ENCODE measurements at regions not wholly inside any gene's neighbourhood (a gene's known extent, or its start where the extent isn't known, plus 50 kb on each side); places are given as distances from the start of the nearest gene placed in this dataset.

DNA sequence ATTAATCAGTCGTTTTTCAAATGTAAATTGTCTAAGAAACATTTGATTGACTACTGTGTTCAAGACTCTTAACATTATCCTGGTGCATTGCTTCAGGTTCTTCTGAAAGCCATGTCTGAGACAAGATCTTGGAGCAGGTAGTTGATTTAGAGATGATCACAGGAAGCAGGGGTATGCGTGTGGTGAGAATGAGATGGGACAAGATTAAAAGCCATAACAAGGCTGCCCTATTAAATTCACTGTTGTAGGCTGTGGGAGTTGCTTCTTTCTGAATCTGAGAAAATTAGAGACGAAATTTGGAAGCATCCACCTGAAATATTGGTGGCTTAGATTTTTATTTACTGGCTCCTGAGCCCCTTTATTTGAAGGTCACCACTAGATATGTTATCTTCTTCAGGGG is 687.4 kb upstream of the SLITRK6 start:
- TF ChIP-seq EP300 (IDR thresholded peaks at IDR 0.05; ENCODE audit: borderline replicate concordance) = no peak
- TF ChIP-seq FOXM1 (IDR thresholded peaks at IDR 0.05; ENCODE audit: borderline replicate concordance, low read depth) = no peak
- TF ChIP-seq EGR1 (IDR thresholded peaks at IDR 0.05) = no peak
- no peak for TF ChIP-seq TEAD4 (IDR thresholded peaks at IDR 0.05)
- no peak for TF ChIP-seq CEBPB (IDR thresholded peaks at IDR 0.05)
- TF ChIP-seq, protein P1, sequence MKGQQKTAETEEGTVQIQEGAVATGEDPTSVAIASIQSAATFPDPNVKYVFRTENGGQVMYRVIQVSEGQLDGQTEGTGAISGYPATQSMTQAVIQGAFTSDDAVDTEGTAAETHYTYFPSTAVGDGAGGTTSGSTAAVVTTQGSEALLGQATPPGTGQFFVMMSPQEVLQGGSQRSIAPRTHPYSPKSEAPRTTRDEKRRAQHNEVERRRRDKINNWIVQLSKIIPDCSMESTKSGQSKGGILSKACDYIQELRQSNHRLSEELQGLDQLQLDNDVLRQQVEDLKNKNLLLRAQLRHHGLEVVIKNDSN (IDR thresholded peaks at IDR 0.05) = no peak
- no peak for TF ChIP-seq RAD21 (IDR thresholded peaks at IDR 0.05; ENCODE audit: low read depth)

DNA sequence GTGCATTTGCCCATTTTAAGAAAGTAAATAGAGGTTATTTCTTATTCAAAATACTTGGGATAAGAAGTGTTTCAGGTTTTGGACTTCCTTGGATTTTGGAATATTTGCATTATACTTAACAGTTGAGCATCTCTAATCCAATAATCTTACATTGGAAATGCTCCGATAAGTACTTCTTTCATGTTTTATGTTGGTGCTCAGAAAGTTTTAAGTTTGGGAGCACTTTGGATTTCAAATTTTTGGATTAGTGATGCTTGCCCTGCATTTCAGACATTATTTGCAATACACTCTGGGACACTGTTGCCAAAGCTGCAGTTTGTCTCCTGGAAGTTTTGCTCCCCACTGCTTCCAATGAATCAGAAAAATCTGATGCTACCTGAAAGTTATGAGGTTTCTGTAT is 691.9 kb upstream of the SLITRK6 start:
- TF ChIP-seq, protein P1 (IDR thresholded peaks at IDR 0.05) = no peak
- no peak for TF ChIP-seq TAF1 (IDR thresholded peaks at IDR 0.05; ENCODE audit: low read depth)
- TF ChIP-seq, protein P2, sequence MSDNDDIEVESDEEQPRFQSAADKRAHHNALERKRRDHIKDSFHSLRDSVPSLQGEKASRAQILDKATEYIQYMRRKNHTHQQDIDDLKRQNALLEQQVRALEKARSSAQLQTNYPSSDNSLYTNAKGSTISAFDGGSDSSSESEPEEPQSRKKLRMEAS (IDR thresholded peaks at IDR 0.05) = no peak

DNA sequence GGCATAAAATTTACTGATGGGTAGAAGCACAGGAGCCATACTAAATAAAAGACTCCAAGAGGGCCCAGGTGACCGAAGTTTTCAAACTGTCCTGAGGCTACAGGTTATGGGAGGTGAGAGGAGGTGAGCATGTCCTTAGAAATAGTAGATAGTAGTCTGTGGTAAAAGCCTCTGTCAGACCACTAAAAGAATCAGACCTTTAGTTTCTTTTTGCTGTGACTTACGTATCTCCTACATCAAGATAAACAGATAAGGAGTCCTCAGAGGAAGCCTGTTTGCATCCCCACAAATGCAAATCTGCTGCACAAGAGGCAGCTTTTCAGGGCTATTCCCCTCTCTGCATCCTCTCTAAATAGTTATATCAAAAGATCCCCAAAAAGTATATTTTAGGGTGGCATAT is 711.6 kb upstream of the SLITRK6 start:
- no peak for TF ChIP-seq CREB1 (IDR thresholded peaks at IDR 0.05; ENCODE audit: low read depth)
- TF ChIP-seq RAD21 (IDR thresholded peaks at IDR 0.05; ENCODE audit: low read depth) = no peak
- TF ChIP-seq, protein P1 (IDR thresholded peaks at IDR 0.05) = no peak
- TF ChIP-seq, protein P2 (IDR thresholded peaks at IDR 0.05) = no peak
- TF ChIP-seq EP300 (IDR thresholded peaks at IDR 0.05; ENCODE audit: borderline replicate concordance) = no peak
- TF ChIP-seq TAF1 (IDR thresholded peaks at IDR 0.05; ENCODE audit: low read depth) = no peak
- no peak for TF ChIP-seq NFIC (IDR thresholded peaks at IDR 0.05)
- TF ChIP-seq TCF12 (IDR thresholded peaks at IDR 0.05; ENCODE audit: low read depth) = no peak
- TF ChIP-seq, protein P3, sequence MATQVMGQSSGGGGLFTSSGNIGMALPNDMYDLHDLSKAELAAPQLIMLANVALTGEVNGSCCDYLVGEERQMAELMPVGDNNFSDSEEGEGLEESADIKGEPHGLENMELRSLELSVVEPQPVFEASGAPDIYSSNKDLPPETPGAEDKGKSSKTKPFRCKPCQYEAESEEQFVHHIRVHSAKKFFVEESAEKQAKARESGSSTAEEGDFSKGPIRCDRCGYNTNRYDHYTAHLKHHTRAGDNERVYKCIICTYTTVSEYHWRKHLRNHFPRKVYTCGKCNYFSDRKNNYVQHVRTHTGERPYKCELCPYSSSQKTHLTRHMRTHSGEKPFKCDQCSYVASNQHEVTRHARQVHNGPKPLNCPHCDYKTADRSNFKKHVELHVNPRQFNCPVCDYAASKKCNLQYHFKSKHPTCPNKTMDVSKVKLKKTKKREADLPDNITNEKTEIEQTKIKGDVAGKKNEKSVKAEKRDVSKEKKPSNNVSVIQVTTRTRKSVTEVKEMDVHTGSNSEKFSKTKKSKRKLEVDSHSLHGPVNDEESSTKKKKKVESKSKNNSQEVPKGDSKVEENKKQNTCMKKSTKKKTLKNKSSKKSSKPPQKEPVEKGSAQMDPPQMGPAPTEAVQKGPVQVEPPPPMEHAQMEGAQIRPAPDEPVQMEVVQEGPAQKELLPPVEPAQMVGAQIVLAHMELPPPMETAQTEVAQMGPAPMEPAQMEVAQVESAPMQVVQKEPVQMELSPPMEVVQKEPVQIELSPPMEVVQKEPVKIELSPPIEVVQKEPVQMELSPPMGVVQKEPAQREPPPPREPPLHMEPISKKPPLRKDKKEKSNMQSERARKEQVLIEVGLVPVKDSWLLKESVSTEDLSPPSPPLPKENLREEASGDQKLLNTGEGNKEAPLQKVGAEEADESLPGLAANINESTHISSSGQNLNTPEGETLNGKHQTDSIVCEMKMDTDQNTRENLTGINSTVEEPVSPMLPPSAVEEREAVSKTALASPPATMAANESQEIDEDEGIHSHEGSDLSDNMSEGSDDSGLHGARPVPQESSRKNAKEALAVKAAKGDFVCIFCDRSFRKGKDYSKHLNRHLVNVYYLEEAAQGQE (IDR thresholded peaks at IDR 0.05; ENCODE audit: low read depth) = no peak
- TF ChIP-seq FOXM1 (IDR thresholded peaks at IDR 0.05; ENCODE audit: borderline replicate concordance, low read depth) = no peak
- no peak for TF ChIP-seq CEBPB (IDR thresholded peaks at IDR 0.05)
- TF ChIP-seq TEAD4 (IDR thresholded peaks at IDR 0.05) = no peak
- TF ChIP-seq ZBTB7A (IDR thresholded peaks at IDR 0.05; ENCODE audit: low read depth) = no peak

DNA sequence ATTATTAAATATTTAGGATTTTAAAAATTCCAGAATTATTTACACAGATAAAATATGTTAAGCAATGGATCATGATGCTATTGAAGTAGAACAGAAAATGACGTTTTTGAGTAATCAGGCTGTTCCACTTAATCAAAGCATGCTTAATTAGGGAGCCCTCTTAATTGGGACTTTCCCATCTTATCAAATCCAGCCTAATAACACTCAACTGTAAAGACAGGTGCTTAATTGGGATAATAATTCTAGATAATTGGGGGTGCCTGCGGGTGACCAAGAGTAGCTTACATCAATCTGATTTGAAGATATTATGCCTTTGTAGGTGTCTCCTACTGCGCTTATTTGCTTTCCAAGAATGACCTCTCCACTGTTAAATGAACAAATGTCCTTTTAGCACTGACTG is 742.2 kb upstream of the SLITRK6 start:
- TF ChIP-seq TAF1 (IDR thresholded peaks at IDR 0.05; ENCODE audit: low read depth) = no peak
- TF ChIP-seq, protein P3 (IDR thresholded peaks at IDR 0.05; ENCODE audit: low read depth) = no peak
- no peak for TF ChIP-seq EGR1 (IDR thresholded peaks at IDR 0.05)
- TF ChIP-seq YY1 (IDR thresholded peaks at IDR 0.05; ENCODE audit: low read depth) = no peak
- no peak for TF ChIP-seq TCF12 (IDR thresholded peaks at IDR 0.05; ENCODE audit: low read depth)
- TF ChIP-seq, protein P1 (IDR thresholded peaks at IDR 0.05) = no peak
- no peak for TF ChIP-seq ZBTB7A (IDR thresholded peaks at IDR 0.05; ENCODE audit: low read depth)
- TF ChIP-seq, protein P2 (IDR thresholded peaks at IDR 0.05) = no peak
- TF ChIP-seq RAD21 (IDR thresholded peaks at IDR 0.05; ENCODE audit: low read depth) = no peak
- TF ChIP-seq CREB1 (IDR thresholded peaks at IDR 0.05; ENCODE audit: low read depth) = no peak
- no peak for TF ChIP-seq FOXM1 (IDR thresholded peaks at IDR 0.05; ENCODE audit: borderline replicate concordance, low read depth)
- TF ChIP-seq NFIC (IDR thresholded peaks at IDR 0.05) = no peak
- no peak for TF ChIP-seq CEBPB (IDR thresholded peaks at IDR 0.05)
- TF ChIP-seq TEAD4 (IDR thresholded peaks at IDR 0.05) = no peak
- TF ChIP-seq EP300 (IDR thresholded peaks at IDR 0.05; ENCODE audit: borderline replicate concordance) = no peak

DNA sequence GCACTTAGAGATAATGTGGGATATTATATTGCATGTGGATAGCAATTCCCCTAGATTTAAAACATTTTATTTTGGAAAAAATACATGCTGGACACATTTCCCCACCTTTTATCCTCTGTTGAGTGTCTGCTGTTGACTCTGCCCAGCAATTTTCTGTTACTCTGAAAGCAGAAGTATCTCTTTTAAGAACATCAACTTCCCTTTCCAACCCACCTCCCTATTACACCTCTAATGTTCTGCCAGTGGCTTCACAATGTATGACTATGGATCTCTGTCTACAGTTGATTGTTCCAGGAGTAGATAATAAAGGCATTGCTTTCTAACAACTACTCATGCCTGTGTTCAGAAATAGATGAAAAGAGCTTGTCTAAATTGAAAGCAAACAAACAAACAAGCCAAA is 754.8 kb upstream of the SLITRK6 start:
- TF ChIP-seq, protein P1 (IDR thresholded peaks at IDR 0.05) = no peak
- TF ChIP-seq YY1 (IDR thresholded peaks at IDR 0.05; ENCODE audit: low read depth) (no peak), TCF12 (IDR thresholded peaks at IDR 0.05; ENCODE audit: low read depth) (no peak), TAF1 (IDR thresholded peaks at IDR 0.05; ENCODE audit: low read depth) (no peak), CEBPB (IDR thresholded peaks at IDR 0.05) (no peak), FOXM1 (IDR thresholded peaks at IDR 0.05; ENCODE audit: borderline replicate concordance, low read depth) (no peak), RAD21 (IDR thresholded peaks at IDR 0.05; ENCODE audit: low read depth) (no peak), EGR1 (IDR thresholded peaks at IDR 0.05) (no peak), CREB1 (IDR thresholded peaks at IDR 0.05; ENCODE audit: low read depth) (no peak), EP300 (IDR thresholded peaks at IDR 0.05; ENCODE audit: borderline replicate concordance) (no peak), TEAD4 (IDR thresholded peaks at IDR 0.05) (no peak), ZBTB7A (IDR thresholded peaks at IDR 0.05; ENCODE audit: low read depth) (no peak), NFIC (IDR thresholded peaks at IDR 0.05) (no peak)
- TF ChIP-seq, protein P3 (IDR thresholded peaks at IDR 0.05; ENCODE audit: low read depth) = no peak
- TF ChIP-seq, protein P2 (IDR thresholded peaks at IDR 0.05) = no peak

Measured in Ishikawa (cell line).